B cell (primary cell): ENCODE measurements at regions not wholly inside any gene's neighbourhood (a gene's known extent, or its start where the extent isn't known, plus 50 kb on each side); places are given as distances from the start of the nearest gene placed in this dataset.

ENCODE experiments used
- ATAC-seq: fragments of 200-7000 bp; cut with Tn5 transposase; one replicate; pipeline ENCODE4 v1.10.0; 2021; ENCODE audit warnings: low read depth, mild to moderate bottlenecking, moderate number of reproducible peaks, moderate library complexity
- CTCF ChIA-PET: fragments of 350-600 bp; sonication (Branson Sonifier 250); formaldehyde crosslinking; loops from one replicate; lab custom pipeline; 2021; ENCODE audit warnings: antibody characterized with exemption, inconsistent platforms; lab: Charles Lee
- POLR2A ChIA-PET: fragments of 350-600 bp; sonication (Branson Sonifier 250); formaldehyde crosslinking; loops from one replicate; lab custom pipeline; 2021; ENCODE audit warnings: antibody characterized with exemption; lab: Charles Lee
- DNase-seq: peaks from one replicate; pipeline ENCODE4 v3.0.0; 2013
- H2AFZ ChIP-seq: 2 replicates; pipeline ENCODE4 v1.6.1; 2012; ENCODE audit warnings: mild to moderate bottlenecking, low read depth, low read length; ENCODE audit not compliant: insufficient read depth, poor library complexity, severe bottlenecking
- H3K27ac ChIP-seq, 2 donors: 1 replicate in 1 of 2; 2 replicates in 1 of 2; pipeline ENCODE4 v1.5.1; 2012 to 2013; ENCODE audit warnings: low read length in 2 of 2, mild to moderate bottlenecking in 2 of 2, moderate library complexity in 1 of 2
- H3K27me3 ChIP-seq, 4 experiments: fragments of 200-600 bp in 1 of 4; sonication (generic) in 1 of 4; replicated peaks in 1 of 4; 1 replicate in 2 of 4; 2 replicates in 2 of 4; pipeline versions ENCODE4 v1.6.1 to v1.7.0; 2013 to 2016; ENCODE audit warnings: low read length in 3 of 4, mild to moderate bottlenecking in 2 of 4, mixed read lengths in 1 of 4, moderate library complexity in 1 of 4; ENCODE audit not compliant: insufficient read depth in 4 of 4, control insufficient read depth in 3 of 4; ENCODE audit errors: control extremely low read depth in 1 of 4
- H3K36me3 ChIP-seq, 2 experiments: replicated peaks in 1 of 2; 1 replicate in 1 of 2; 2 replicates in 1 of 2; pipeline versions ENCODE4 v1.6.1 to v1.7.1; 2013; ENCODE audit warnings: low read length in 1 of 2; ENCODE audit not compliant: insufficient read depth in 2 of 2, control insufficient read depth in 1 of 2; ENCODE audit errors: control extremely low read depth in 1 of 2, extremely low read depth in 1 of 2
- H3K4me1 ChIP-seq, 2 donors: fragments of 200-600 bp in 1 of 2; sonication (generic) in 1 of 2; 1 replicate in 1 of 2; 2 replicates in 1 of 2; pipeline versions ENCODE4 v1.5.1 to v1.6.1; 2013 to 2017; ENCODE audit warnings: low read length in 2 of 2; ENCODE audit not compliant: control insufficient read depth in 2 of 2, insufficient read depth in 2 of 2
- H3K4me2 ChIP-seq: replicated peaks from 2 replicates; pipeline ENCODE3; 2012; ENCODE audit warnings: mild to moderate bottlenecking, low read depth, low read length; ENCODE audit not compliant: poor library complexity, severe bottlenecking
- H3K4me3 ChIP-seq, 5 experiments: fragments of 200-600 bp in 1 of 5; sonication (generic) in 1 of 5; 1 replicate in 3 of 5; 2 replicates in 2 of 5; pipeline versions ENCODE4 v1.5.1 to v1.7.0; 2011 to 2016; ENCODE audit warnings: low read length in 4 of 5, mild to moderate bottlenecking in 4 of 5, low read depth in 2 of 5, control low read depth in 1 of 5, moderate library complexity in 1 of 5; ENCODE audit not compliant: insufficient read depth in 1 of 5; ENCODE audit errors: control extremely low read depth in 1 of 5, extremely low read depth in 1 of 5
- H3K79me2 ChIP-seq: fragments of 200-600 bp; sonication (generic); one replicate; pipeline ENCODE4 v1.6.0; 2016; ENCODE audit warnings: low read length; ENCODE audit not compliant: control insufficient read depth, insufficient read depth
- H3K9ac ChIP-seq: fragments of 200-600 bp; sonication (generic); 2 replicates; pipeline ENCODE4 v1.6.1; 2017; ENCODE audit warnings: mild to moderate bottlenecking, low read length, moderate library complexity
- H3K9me3 ChIP-seq, 3 donors: one replicate each; pipeline versions ENCODE4 v1.6.1 to v1.7.1; 2013; ENCODE audit warnings: low read length in 2 of 3; ENCODE audit not compliant: control insufficient read depth in 2 of 3, insufficient read depth in 1 of 3; ENCODE audit errors: control extremely low read depth in 1 of 3
- H4K20me1 ChIP-seq: 2 replicates; pipeline ENCODE4 v1.6.0; 2012; ENCODE audit warnings: mild to moderate bottlenecking, low read length; ENCODE audit not compliant: insufficient read depth, control insufficient read depth, poor library complexity, severe bottlenecking
- H3K27ac Mint-ChIP-seq: one replicate; pipeline ENCODE4 v1.8.0; 2021; ENCODE audit warnings: mixed read lengths
- H3K27me3 Mint-ChIP-seq: one replicate; pipeline ENCODE4 v1.8.0; 2021; ENCODE audit warnings: mixed read lengths
- H3K4me1 Mint-ChIP-seq: one replicate; pipeline ENCODE4 v1.8.0; 2021; ENCODE audit warnings: mixed read lengths
- H3K4me3 Mint-ChIP-seq: one replicate; pipeline ENCODE4 v1.8.0; 2021; ENCODE audit warnings: mixed read lengths
- H3K9me3 Mint-ChIP-seq: one replicate; pipeline ENCODE4 v1.8.0; 2022; ENCODE audit warnings: mixed read lengths; ENCODE audit not compliant: insufficient read depth
- EZH2 ChIP-seq: IDR thresholded peaks from 2 replicates; pipeline ENCODE4 v1.6.1; 2012; ENCODE audit warnings: borderline replicate concordance, low read depth, mild to moderate bottlenecking, moderate library complexity, low read length; ENCODE audit not compliant: insufficient read depth, poor library complexity, severe bottlenecking
- WGBS: methylation state at CpG from one replicate; pipeline ENCODE4 v1.1.5; 2013; ENCODE audit warnings: missing lambda C conversion rate; ENCODE audit not compliant: insufficient coverage; 5-methylcytosine and 5-hydroxymethylcytosine counted together
- intact Hi-C: fragments of 100-400 bp; cut with micrococcal nuclease; formaldehyde crosslinking; loops from one replicate; pipeline ENCODE4 v1.10.0; 2022
- TF ChIP-seq, protein P1 (sequence below): fragments of 200-600 bp; IDR thresholded peaks from one replicate; pipeline ENCODE4 v1.8.0; 2022; ENCODE audit warnings: antibody characterized with exemption, mild to moderate bottlenecking

DNA sequence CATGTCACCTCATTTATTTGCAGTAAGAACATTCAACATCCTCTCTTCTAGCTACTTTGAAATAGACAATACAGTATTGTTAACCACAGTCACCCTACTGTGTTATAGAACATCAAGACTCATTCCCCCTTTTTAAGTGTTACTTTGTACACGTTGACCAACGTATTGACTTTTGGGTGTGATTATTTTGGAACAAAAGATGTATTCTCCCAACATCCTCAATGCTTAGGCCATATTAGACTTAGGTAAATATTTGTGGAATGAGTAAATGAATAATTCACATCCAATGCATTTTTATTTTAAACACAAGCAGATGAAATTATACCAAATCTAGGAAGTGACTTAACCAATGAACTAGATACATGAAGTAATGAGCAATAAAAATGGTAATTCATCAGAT, 296.6 kb downstream of the CHRM3 start:
- no peaks in the 10 kb centered on the region for H3K9me3 Mint-ChIP-seq
- H4K20me1 ChIP-seq: no peaks in the 10 kb centered on the region
- no peak overlapping the region for H3K27ac Mint-ChIP-seq
- no peak overlapping the region for H3K27ac ChIP-seq
- no peak for DNase-seq
- no peaks in the 10 kb centered on the region for H3K36me3 ChIP-seq
- no peak overlapping the region for H3K4me3 Mint-ChIP-seq
- H3K4me1 Mint-ChIP-seq: no peaks in the 10 kb centered on the region
- intact Hi-C loops: no loop called here
- H3K4me1 ChIP-seq: no peaks in the 10 kb centered on the region
- H3K4me3 ChIP-seq: no peak overlapping the region
- no peak for TF ChIP-seq EZH2
- TF ChIP-seq, protein P1, sequence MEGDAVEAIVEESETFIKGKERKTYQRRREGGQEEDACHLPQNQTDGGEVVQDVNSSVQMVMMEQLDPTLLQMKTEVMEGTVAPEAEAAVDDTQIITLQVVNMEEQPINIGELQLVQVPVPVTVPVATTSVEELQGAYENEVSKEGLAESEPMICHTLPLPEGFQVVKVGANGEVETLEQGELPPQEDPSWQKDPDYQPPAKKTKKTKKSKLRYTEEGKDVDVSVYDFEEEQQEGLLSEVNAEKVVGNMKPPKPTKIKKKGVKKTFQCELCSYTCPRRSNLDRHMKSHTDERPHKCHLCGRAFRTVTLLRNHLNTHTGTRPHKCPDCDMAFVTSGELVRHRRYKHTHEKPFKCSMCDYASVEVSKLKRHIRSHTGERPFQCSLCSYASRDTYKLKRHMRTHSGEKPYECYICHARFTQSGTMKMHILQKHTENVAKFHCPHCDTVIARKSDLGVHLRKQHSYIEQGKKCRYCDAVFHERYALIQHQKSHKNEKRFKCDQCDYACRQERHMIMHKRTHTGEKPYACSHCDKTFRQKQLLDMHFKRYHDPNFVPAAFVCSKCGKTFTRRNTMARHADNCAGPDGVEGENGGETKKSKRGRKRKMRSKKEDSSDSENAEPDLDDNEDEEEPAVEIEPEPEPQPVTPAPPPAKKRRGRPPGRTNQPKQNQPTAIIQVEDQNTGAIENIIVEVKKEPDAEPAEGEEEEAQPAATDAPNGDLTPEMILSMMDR: no peak
- CTCF ChIA-PET: no interaction called here
- H2AFZ ChIP-seq: no peak overlapping the region
- H3K9me3 ChIP-seq: no peaks in the 10 kb centered on the region
- H3K27me3 Mint-ChIP-seq: no peaks in the 10 kb centered on the region
- no peak overlapping the region for H3K4me2 ChIP-seq
- POLR2A ChIA-PET: no interaction called here
- no peaks in the 10 kb centered on the region for H3K79me2 ChIP-seq
- no CpG with 5 or more reads among the region's 2 CpGs for WGBS
- no peaks in the 10 kb centered on the region for H3K27me3 ChIP-seq
- no peak overlapping the region for H3K9ac ChIP-seq
- ATAC-seq: no peak

GRCh38 chr1:239686386-239686785, 300.0 kb downstream of the CHRM3 start:
- no peaks in the 10 kb centered on the region for H3K4me1 ChIP-seq
- no peaks in the 10 kb centered on the region for H3K79me2 ChIP-seq
- no peak for TF ChIP-seq EZH2
- TF ChIP-seq, protein P1: no peak
- H3K9ac ChIP-seq: no peak overlapping the region
- no peaks in the 10 kb centered on the region for H3K4me1 Mint-ChIP-seq
- H3K27ac ChIP-seq: no peak overlapping the region
- no peaks in the 10 kb centered on the region for H3K9me3 Mint-ChIP-seq
- no peaks in the 10 kb centered on the region for H3K9me3 ChIP-seq
- H3K4me2 ChIP-seq: no peak overlapping the region
- H4K20me1 ChIP-seq: no peaks in the 10 kb centered on the region
- POLR2A ChIA-PET: no interaction called here
- no peaks in the 10 kb centered on the region for H3K27me3 ChIP-seq
- no peak overlapping the region for H3K4me3 ChIP-seq
- no peaks in the 10 kb centered on the region for H3K27me3 Mint-ChIP-seq
- ATAC-seq (no peak), DNase-seq (no peak)
- no peaks in the 10 kb centered on the region for H3K36me3 ChIP-seq
- CTCF ChIA-PET: no interaction called here
- 86% methylated on average over 1 of the region's 2 CpGs for WGBS
- H3K27ac Mint-ChIP-seq: no peak overlapping the region
- H3K4me3 Mint-ChIP-seq: no peak overlapping the region
- H2AFZ ChIP-seq: no peak overlapping the region
- intact Hi-C loops: no loop called here
